Central memory CD8-positive, alpha-beta T cell (primary cell): ENCODE measurements at regions not wholly inside any gene's neighbourhood (a gene's known extent, or its start where the extent isn't known, plus 50 kb on each side); places are given as distances from the start of the nearest gene placed in this dataset.

Experiments
- ATAC-seq: fragments of 150-1000 bp; cut with Tn5 transposase; replicated peaks from 2 replicates; pipeline ENCODE4 v1.10.0; 2022; ENCODE audit warnings: mild to moderate bottlenecking, moderate FRiP score, moderate number of reproducible peaks; ENCODE audit not compliant: poor library complexity, severe bottlenecking; ENCODE audit errors: extremely low read depth
- DNase-seq, 2 donors: peaks; one replicate each; pipeline ENCODE4 v3.0.0; 2021; ENCODE audit warnings: low spot score in 2 of 2
- H3K27ac Mint-ChIP-seq: one replicate; pipeline ENCODE4 v1.8.0; 2022; ENCODE audit warnings: low read depth, mild to moderate bottlenecking, moderate library complexity, mixed read lengths
- H3K27me3 Mint-ChIP-seq: one replicate; pipeline ENCODE4 v1.8.0; 2022; ENCODE audit warnings: mixed read lengths
- H3K36me3 Mint-ChIP-seq: one replicate; pipeline ENCODE4 v1.8.0; 2022; ENCODE audit warnings: mild to moderate bottlenecking, moderate library complexity, mixed read lengths; ENCODE audit not compliant: insufficient read depth
- H3K4me1 Mint-ChIP-seq: one replicate; pipeline ENCODE4 v1.8.0; 2022; ENCODE audit warnings: mixed read lengths
- H3K4me3 Mint-ChIP-seq: one replicate; pipeline ENCODE4 v1.8.0; 2022; ENCODE audit warnings: mild to moderate bottlenecking, moderate library complexity, mixed read lengths
- H3K9me3 Mint-ChIP-seq: one replicate; pipeline ENCODE4 v1.8.0; 2022; ENCODE audit warnings: mixed read lengths

DNA sequence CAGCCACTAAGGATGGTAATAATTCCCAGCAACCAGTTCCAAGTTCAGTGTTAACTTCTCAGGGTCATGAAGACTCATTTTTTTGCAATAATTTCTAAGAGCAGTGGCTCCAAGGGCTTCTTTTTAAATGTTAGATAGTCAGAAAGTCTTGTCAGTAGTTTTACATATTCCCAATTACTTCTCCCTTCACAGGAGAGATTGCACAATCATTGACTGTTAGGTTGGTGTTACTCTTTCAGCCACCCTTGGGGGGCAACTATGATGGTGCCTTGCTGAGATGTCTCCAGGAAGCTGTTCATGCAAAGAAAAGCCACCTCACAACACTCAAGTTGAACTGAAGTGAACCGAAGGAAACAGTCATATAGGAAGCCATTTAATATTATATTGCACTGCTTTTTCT, 127.9 kb upstream of the DOCK10 start:
- no peaks in the 10 kb centered on the region for H3K9me3 Mint-ChIP-seq
- DNase-seq: no peak
- no peak for ATAC-seq
- no peak overlapping the region for H3K4me3 Mint-ChIP-seq
- no peaks in the 10 kb centered on the region for H3K36me3 Mint-ChIP-seq
- no peak overlapping the region for H3K27ac Mint-ChIP-seq
- H3K4me1 Mint-ChIP-seq: no peaks in the 10 kb centered on the region
- peaks cover 37% of the 10 kb centered on the region for H3K27me3 Mint-ChIP-seq

DNA sequence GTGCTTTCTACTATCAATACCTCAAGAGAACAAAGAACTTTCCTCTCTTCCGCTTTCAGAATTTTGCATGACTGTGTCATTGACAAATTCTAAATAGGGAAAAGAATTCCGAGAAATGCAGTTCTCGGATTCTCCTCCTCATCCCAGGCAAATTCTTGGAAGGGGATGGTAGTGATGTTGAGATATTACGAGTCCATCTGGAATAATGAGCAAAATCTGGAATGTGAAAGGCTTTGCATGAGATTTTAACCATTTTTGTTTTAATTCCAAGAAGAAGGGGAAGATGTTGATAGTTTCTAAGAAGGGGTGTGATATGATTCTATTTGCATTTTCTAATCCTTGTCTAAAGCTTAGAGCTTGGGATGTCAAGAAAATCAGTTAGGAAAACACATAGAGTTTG, 127.1 kb upstream of the DOCK10 start:
- no peaks in the 10 kb centered on the region for H3K4me1 Mint-ChIP-seq
- H3K36me3 Mint-ChIP-seq: no peaks in the 10 kb centered on the region
- H3K4me3 Mint-ChIP-seq: no peak overlapping the region
- ATAC-seq: no peak
- peaks cover 45% of the 10 kb centered on the region for H3K27me3 Mint-ChIP-seq
- H3K27ac Mint-ChIP-seq: no peak overlapping the region
- DNase-seq: no peak
- no peaks in the 10 kb centered on the region for H3K9me3 Mint-ChIP-seq

DNA sequence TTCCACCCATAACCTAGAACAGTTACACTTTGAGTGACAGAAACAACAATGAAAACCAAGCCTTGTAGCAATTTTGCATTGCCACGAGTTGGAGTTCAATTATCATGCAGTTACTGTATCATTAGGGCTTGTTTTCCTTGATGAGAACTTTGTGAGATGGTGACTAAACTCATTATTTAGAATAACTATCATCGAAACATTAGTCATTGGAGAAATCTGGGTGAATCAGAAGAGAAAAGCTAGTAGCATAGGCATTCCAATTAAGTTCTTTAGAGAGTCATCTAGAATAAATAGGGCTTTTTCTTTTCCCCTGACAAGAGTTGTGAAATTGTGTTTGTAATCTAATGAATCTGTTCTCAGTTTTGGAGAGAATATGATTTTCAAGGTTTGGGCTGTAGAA, 122.8 kb upstream of the DOCK10 start:
- no peaks in the 10 kb centered on the region for H3K4me1 Mint-ChIP-seq
- ATAC-seq (no peak), DNase-seq (no peak)
- no peak overlapping the region for H3K27ac Mint-ChIP-seq
- no peaks in the 10 kb centered on the region for H3K9me3 Mint-ChIP-seq
- H3K27me3 Mint-ChIP-seq: peaks cover 34% of the 10 kb centered on the region
- H3K4me3 Mint-ChIP-seq: no peak overlapping the region
- H3K36me3 Mint-ChIP-seq: no peaks in the 10 kb centered on the region

DNA sequence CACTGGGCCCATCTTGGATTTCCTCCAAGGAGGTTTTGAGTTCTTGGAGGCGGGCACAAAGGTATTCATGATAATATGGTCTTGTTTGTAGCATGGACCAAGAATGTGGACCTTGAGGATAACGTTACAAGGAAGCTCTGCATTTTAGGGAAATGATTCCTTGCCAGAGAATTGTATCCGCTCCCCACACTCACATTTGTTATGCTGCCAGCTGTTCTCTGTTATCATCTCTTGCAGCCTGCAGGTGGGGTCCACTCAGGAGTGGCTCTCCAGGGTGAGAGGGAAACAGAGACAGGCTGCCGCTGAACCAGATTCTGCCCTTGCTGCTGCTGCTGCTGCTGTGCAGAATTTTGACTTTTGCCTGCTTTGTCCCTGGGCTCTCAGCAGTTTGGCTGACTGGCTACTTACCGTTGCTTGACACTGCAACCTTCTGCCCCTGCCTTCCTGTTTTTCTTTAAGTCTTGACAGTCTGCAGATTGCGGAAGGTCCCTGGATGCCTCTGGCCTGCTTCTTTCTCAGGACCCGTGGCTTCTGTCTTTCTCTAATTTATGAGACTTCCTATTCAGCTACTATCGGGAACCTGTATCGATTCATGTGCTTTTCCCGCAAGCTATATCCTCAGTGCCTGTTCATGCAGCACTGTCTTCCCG, 122.3 kb upstream of the DOCK10 start:
- ATAC-seq (no peak), DNase-seq (no peak)
- H3K27ac Mint-ChIP-seq: no peak overlapping the region
- no peak overlapping the region for H3K4me3 Mint-ChIP-seq
- no peaks in the 10 kb centered on the region for H3K36me3 Mint-ChIP-seq
- no peaks in the 10 kb centered on the region for H3K9me3 Mint-ChIP-seq
- H3K27me3 Mint-ChIP-seq: peaks cover 29% of the 10 kb centered on the region
- no peaks in the 10 kb centered on the region for H3K4me1 Mint-ChIP-seq

DNA sequence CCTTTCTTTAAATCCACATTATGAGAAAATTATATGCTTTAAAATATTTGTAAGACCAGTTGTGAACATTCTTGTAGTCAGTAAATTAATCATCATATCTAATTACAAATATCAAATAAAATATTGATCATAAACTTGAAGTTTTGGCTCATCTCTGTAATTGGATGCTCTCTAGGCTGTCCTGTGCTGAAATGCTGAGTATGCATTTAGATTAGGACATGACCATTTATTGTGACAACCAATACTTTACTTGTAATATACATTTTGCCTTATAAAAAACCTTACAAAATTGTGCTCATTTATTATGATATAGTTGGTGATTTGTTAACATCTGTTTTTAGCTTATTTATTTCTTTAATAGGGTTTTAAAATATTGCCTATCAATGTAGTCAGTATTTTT, 116.1 kb upstream of the DOCK10 start:
- no peaks in the 10 kb centered on the region for H3K27me3 Mint-ChIP-seq
- ATAC-seq (no peak), DNase-seq (no peak)
- H3K4me1 Mint-ChIP-seq: peaks cover 5% of the 10 kb centered on the region
- H3K9me3 Mint-ChIP-seq: peaks cover 5% of the 10 kb centered on the region
- H3K4me3 Mint-ChIP-seq: no peak overlapping the region
- no peak overlapping the region for H3K27ac Mint-ChIP-seq
- no peaks in the 10 kb centered on the region for H3K36me3 Mint-ChIP-seq

DNA sequence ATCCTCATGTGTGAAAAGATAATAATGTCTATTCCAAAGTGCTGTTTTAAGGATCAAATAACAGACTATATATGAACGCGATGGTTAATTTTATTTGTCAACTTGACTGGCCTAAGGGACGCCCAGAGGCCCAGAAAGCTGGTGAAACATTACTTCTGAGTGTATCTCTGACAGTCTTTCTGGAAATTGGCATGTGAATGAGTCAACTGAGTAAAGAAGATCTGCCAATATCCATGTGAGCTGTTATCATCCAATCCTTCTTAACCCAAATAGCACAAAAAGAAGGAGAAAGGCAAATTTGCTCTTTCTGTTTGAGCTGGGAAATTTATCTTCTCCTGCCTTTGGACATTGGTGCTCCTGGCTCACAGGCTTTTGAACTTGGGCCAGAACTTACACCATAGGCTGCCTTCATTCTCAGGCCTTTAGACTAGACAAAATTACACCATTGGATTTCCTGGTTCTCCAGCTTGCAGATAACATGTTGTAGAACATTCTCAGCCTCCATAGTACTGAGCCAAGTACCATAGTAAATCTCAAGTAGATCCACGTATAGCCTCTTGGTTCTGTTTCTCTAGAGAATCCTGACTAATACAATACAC, 114.7 kb upstream of the DOCK10 start:
- ATAC-seq: no peak
- H3K4me3 Mint-ChIP-seq: no peak overlapping the region

DNA sequence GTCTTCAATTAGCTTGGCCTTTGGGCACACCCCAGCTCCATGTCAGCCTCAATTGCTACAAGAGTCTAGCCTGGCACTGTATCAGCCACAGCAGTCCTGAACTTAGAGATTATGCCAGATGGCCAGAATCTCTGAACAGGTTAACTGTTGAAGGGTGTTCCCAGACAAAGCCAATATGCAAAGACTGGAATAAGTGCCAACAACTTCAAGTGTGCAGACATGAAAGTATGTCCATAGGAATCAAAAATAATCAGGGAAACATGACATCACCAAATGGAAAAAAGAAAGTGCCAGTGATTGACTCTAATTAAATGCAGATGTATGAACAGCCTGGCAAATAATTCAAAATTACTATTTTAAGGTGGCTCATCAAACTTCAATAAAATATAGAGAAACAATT, 98.5 kb upstream of the DOCK10 start:
- peaks cover 20% of the 10 kb centered on the region for H3K27me3 Mint-ChIP-seq
- no peak overlapping the region for H3K4me3 Mint-ChIP-seq
- peaks cover 6% of the 10 kb centered on the region for H3K9me3 Mint-ChIP-seq
- H3K36me3 Mint-ChIP-seq: peaks cover 1% of the 10 kb centered on the region
- H3K4me1 Mint-ChIP-seq: no peaks in the 10 kb centered on the region
- ATAC-seq (no peak), DNase-seq (no peak)
- no peak overlapping the region for H3K27ac Mint-ChIP-seq

More for the DNA sequence above, 114.7 kb upstream of the DOCK10 start:
- Mint-ChIP-seq H3K9me3 (peaks cover 5% of the 10 kb centered on the region), H3K4me1 (peaks cover 5% of the 10 kb centered on the region), H3K27me3 (no peaks in the 10 kb centered on the region), H3K36me3 (no peaks in the 10 kb centered on the region), H3K27ac (no peak overlapping the region)
- DNase-seq: no peak

DNA sequence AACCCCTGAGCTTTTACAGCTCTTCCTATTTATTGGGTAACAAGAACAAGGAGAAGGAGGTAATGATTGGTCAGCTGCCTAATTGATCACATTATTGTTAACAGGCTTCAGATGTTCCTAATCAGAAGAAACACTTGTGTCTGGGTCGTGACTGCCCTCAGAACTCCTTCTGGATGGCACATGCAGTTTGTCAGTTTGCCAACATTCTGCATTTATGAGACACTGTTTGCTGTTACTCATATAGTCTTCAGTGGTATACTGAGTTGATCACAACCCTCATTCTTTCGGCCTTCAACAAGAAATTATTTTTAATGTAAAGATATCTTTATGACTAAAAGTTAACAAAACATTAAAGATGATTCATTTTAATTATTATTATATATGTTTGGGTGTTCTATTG, 95.7 kb upstream of the DOCK10 start:
- no peaks in the 10 kb centered on the region for H3K4me1 Mint-ChIP-seq
- DNase-seq (no peak), ATAC-seq (no peak)
- no peak overlapping the region for H3K4me3 Mint-ChIP-seq
- no peaks in the 10 kb centered on the region for H3K9me3 Mint-ChIP-seq
- H3K27me3 Mint-ChIP-seq: peaks cover 30% of the 10 kb centered on the region
- H3K27ac Mint-ChIP-seq: no peak overlapping the region
- H3K36me3 Mint-ChIP-seq: no peaks in the 10 kb centered on the region

DNA sequence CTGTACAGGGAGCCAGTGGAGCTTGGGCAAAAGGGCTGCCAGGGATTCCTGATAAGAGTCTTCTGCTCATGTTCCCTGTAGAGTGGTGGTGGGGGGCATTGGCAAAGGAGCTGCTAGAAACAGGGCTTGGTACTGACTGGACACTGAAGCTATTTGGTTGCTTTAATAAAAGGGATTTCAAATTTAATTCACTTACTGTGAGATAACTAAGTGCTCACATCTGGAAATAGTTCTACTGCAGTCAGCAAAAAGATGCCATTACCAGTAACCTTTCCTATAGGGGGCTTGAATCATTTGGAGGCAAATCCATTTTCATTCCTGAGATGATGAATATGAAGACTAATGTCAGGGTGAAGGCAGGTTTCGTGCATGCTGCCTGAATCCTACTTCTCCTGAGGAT, 94.3 kb upstream of the DOCK10 start:
- no peaks in the 10 kb centered on the region for H3K9me3 Mint-ChIP-seq
- H3K4me1 Mint-ChIP-seq: no peaks in the 10 kb centered on the region
- H3K27me3 Mint-ChIP-seq: peaks cover 32% of the 10 kb centered on the region
- DNase-seq (no peak), ATAC-seq (no peak)
- no peak overlapping the region for H3K27ac Mint-ChIP-seq
- no peak overlapping the region for H3K4me3 Mint-ChIP-seq
- H3K36me3 Mint-ChIP-seq: no peaks in the 10 kb centered on the region

DNA sequence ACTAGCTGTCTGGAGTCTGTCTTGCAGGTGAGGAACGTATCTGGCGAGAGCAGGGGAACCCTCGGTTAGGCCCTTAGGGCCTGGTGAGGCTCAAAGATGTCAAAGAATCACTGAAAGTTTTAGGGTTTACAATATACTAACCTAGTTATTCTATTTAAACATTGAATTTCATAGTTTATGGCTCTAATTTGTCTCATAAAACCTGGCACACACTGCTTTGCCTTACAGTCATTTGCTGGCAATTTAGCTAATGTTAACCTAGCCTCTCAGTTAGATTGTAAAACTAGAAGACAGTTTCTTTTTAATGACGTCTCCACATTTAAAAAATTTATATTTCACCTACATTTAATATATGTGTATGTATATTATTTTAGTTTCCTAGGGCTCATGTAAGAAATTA, 89.6 kb upstream of the DOCK10 start:
- Mint-ChIP-seq H3K27ac (no peak overlapping the region), H3K4me3 (no peak overlapping the region), H3K9me3 (no peaks in the 10 kb centered on the region), H3K36me3 (no peaks in the 10 kb centered on the region), H3K27me3 (peaks cover 39% of the 10 kb centered on the region), H3K4me1 (no peaks in the 10 kb centered on the region)
- ATAC-seq (no peak), DNase-seq (no peak)

DNA sequence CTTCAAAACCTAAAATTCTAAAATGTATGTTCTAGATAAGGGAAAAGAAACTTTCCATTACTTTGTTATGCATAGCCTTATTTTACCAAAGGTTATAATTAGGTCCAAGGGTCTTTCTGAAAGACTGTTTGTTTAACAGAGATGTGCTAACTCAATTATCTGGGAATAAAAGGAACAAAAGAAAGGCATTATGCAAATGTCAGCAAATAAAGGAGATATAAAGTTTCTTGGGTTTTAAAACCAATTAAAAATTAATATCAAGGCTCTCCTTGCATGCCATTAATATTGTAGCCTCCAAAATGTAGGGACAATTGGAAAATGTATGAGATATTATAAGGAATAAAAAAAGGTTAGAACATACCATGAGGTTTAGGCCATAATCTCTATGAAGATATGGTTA, 87.8 kb upstream of the DOCK10 start:
- no peak for ATAC-seq
- Mint-ChIP-seq H3K27ac (no peak overlapping the region), H3K4me3 (no peak overlapping the region)

DNA sequence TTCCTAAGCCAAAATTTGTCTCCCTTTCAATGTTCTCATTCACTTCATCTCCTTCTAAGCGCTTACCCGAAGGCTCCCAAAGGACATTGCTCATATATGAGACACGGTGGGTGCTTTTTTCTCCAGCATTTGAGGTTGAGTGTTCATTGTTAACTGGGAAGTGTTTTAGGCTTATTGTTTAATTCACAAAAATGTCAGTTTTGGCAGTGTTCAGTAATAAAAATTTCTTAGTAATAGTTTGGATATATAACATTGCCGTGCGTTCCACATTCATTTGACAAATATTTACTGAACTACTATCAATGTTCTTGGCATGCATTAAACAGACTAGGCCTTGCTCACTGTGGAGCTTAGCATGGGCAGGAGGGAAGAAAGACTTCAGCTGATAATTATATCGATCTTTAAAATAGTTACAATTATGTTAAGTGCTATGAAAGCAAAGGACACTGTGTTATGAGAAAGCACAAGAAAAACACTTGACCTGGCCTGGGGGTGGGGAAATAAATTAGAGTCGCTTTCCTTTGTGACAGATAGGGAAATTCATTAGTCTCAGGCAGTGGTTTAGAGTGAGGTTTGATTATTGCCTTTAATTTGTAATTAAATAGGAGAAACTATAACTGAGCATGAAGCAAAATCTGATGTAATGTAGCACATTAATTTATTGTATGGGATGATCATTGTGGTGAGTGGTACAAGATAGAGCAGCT, 82.2 kb upstream of the DOCK10 start:
- peaks cover 5% of the 10 kb centered on the region for H3K4me1 Mint-ChIP-seq

More for the DNA sequence above, 87.8 kb upstream of the DOCK10 start:
- no peaks in the 10 kb centered on the region for H3K4me1 Mint-ChIP-seq
- peaks cover 1% of the 10 kb centered on the region for H3K36me3 Mint-ChIP-seq
- H3K9me3 Mint-ChIP-seq: no peaks in the 10 kb centered on the region
- H3K27me3 Mint-ChIP-seq: peaks cover 43% of the 10 kb centered on the region
- DNase-seq: no peak

More for the DNA sequence above, 82.2 kb upstream of the DOCK10 start:
- Mint-ChIP-seq H3K27me3 (peaks cover 25% of the 10 kb centered on the region), H3K9me3 (no peaks in the 10 kb centered on the region), H3K36me3 (peaks cover 3% of the 10 kb centered on the region), H3K4me3 (no peak overlapping the region), H3K27ac (no peak overlapping the region)
- ATAC-seq: no peak
- DNase-seq: no peak
